ENCODE measurements at regions not wholly inside any gene's neighbourhood (a gene's known extent, or its start where the extent isn't known, plus 50 kb on each side); places are given as distances from the start of the nearest gene placed in this dataset.

- TF ChIP-seq CTCF (IDR thresholded peaks at IDR 0.05 in 2 of 3, conservative IDR thresholded peaks at IDR 0.05 in 1 of 3; ENCODE audit: borderline replicate concordance in 1 of 3, insufficient read depth in 1 of 3, low read depth in 2 of 3, low read length in 2 of 3) = no peak
- TF ChIP-seq CEBPB (IDR thresholded peaks at IDR 0.05; ENCODE audit: low read depth) = no peak
- TF ChIP-seq POLR2AphosphoS5 (IDR thresholded peaks at IDR 0.05; ENCODE audit: low read depth, low read length) = no peak
- TF ChIP-seq ATF3 (IDR thresholded peaks at IDR 0.05) = no peak
- TF ChIP-seq SRF (IDR thresholded peaks at IDR 0.05; ENCODE audit: low read depth) = no peak
- no peak for TF ChIP-seq EZH2 (IDR thresholded peaks at IDR 0.05)
- no peak for TF ChIP-seq RAD21 (IDR thresholded peaks at IDR 0.05; ENCODE audit: low read depth)
- TF ChIP-seq EGR1 (IDR thresholded peaks at IDR 0.05; ENCODE audit: low read depth) = no peak
- TF ChIP-seq MAX (IDR thresholded peaks at IDR 0.05) = no peak
- TF ChIP-seq EZH2phosphoT487 (IDR thresholded peaks at IDR 0.05; ENCODE audit: borderline replicate concordance) = no peak
- TF ChIP-seq SIN3A (IDR thresholded peaks at IDR 0.05; ENCODE audit: low read depth) = no peak
- no peak for TF ChIP-seq YY1 (IDR thresholded peaks at IDR 0.05; ENCODE audit: extremely low read depth, insufficient replicate concordance, low read depth, low read length)
Measured at GRCh38 chrX:139172731-139173130, 357.8 kb upstream of the F9 start.

All from HCT116 (cell line).